ENCODE measurements at regions not wholly inside any gene's neighbourhood (a gene's known extent, or its start where the extent isn't known, plus 50 kb on each side); places are given as distances from the start of the nearest gene placed in this dataset.

GRCh38 chr2:181313845-181314244, 143.3 kb upstream of the ITGA4 start:
- Histone ChIP-seq H3K27me3 (no peaks in the 10 kb centered on the region), H3K27ac (no peak overlapping the region), H3K9me3 (no peaks in the 10 kb centered on the region), H3K4me3 (no peak overlapping the region), H3K4me1 (ENCODE audit: insufficient read depth) (no peaks in the 10 kb centered on the region), H3K36me3 (no peaks in the 10 kb centered on the region)
- 78 to 98% (median 90%) methylated on average over 1 of the region's 1 CpG for WGBS, 3 donors
- no peak for DNase-seq
- intact Hi-C loops (cut with DNase I) = loop anchor here in 1 of 4 donors (1.0 kb wide), 1 partner anchor 38 kb away; no protein-coding TSS in a partner anchor
- TF ChIP-seq, protein P1, sequence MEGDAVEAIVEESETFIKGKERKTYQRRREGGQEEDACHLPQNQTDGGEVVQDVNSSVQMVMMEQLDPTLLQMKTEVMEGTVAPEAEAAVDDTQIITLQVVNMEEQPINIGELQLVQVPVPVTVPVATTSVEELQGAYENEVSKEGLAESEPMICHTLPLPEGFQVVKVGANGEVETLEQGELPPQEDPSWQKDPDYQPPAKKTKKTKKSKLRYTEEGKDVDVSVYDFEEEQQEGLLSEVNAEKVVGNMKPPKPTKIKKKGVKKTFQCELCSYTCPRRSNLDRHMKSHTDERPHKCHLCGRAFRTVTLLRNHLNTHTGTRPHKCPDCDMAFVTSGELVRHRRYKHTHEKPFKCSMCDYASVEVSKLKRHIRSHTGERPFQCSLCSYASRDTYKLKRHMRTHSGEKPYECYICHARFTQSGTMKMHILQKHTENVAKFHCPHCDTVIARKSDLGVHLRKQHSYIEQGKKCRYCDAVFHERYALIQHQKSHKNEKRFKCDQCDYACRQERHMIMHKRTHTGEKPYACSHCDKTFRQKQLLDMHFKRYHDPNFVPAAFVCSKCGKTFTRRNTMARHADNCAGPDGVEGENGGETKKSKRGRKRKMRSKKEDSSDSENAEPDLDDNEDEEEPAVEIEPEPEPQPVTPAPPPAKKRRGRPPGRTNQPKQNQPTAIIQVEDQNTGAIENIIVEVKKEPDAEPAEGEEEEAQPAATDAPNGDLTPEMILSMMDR (IDR thresholded peaks at IDR 0.05) = no peak
- TF ChIP-seq POLR2A (IDR thresholded peaks at IDR 0.05) (no peak), EP300 (IDR thresholded peaks at IDR 0.05) (no peak)

- Histone ChIP-seq H3K27me3 (no peaks in the 10 kb centered on the region), H3K4me1 (ENCODE audit: insufficient read depth) (no peaks in the 10 kb centered on the region), H3K9me3 (no peaks in the 10 kb centered on the region), H3K36me3 (no peaks in the 10 kb centered on the region), H3K27ac (no peak overlapping the region), H3K4me3 (no peak overlapping the region)
- intact Hi-C loops (cut with DNase I) = loop anchor here in 1 of 4 donors (1.0 kb wide), 1 partner anchor 38 kb away; no protein-coding TSS in a partner anchor
- TF ChIP-seq EP300 (IDR thresholded peaks at IDR 0.05) = no peak
- no peak for TF ChIP-seq POLR2A (IDR thresholded peaks at IDR 0.05)
- TF ChIP-seq, protein P1 (IDR thresholded peaks at IDR 0.05) = no peak
- DNase-seq = no peak
These were observed 142.6 kb upstream of the ITGA4 start for GRCh38 chr2:181314551-181314950.

GRCh38 chr2:181317511-181317910, 139.7 kb upstream of the ITGA4 start:
- Histone ChIP-seq H3K27ac (no peak overlapping the region), H3K27me3 (no peaks in the 10 kb centered on the region), H3K4me1 (ENCODE audit: insufficient read depth) (no peaks in the 10 kb centered on the region), H3K36me3 (no peaks in the 10 kb centered on the region), H3K9me3 (no peaks in the 10 kb centered on the region), H3K4me3 (no peak overlapping the region)
- intact Hi-C loops (cut with DNase I) = no loop called here
- DNase-seq = no peak
- 69 to 73% (median 71%) methylated on average over 3 of the region's 3 CpGs for WGBS, 3 donors
- TF ChIP-seq EP300 (IDR thresholded peaks at IDR 0.05) (no peak), POLR2A (IDR thresholded peaks at IDR 0.05) (no peak)
- TF ChIP-seq, protein P1 (IDR thresholded peaks at IDR 0.05) = no peak

- intact Hi-C loops (cut with DNase I) = no loop called here
- DNase-seq = no peak
- Histone ChIP-seq H3K36me3 (no peaks in the 10 kb centered on the region), H3K27me3 (no peaks in the 10 kb centered on the region), H3K27ac (no peak overlapping the region), H3K4me3 (no peak overlapping the region), H3K9me3 (no peaks in the 10 kb centered on the region), H3K4me1 (ENCODE audit: insufficient read depth) (no peaks in the 10 kb centered on the region)
- TF ChIP-seq EP300 (IDR thresholded peaks at IDR 0.05) = no peak
- no peak for TF ChIP-seq POLR2A (IDR thresholded peaks at IDR 0.05)
- TF ChIP-seq, protein P1 (IDR thresholded peaks at IDR 0.05) = no peak
- 92 to 94% (median 94%) methylated on average over 3 of the region's 3 CpGs for WGBS, 3 donors
These were observed 138.5 kb upstream of the ITGA4 start for GRCh38 chr2:181318504-181319280.
